CD4-positive, alpha-beta memory T cell (primary cell): ENCODE measurements at regions not wholly inside any gene's neighbourhood (a gene's known extent, or its start where the extent isn't known, plus 50 kb on each side); places are given as distances from the start of the nearest gene placed in this dataset.

Experiments used
- CTCF ChIA-PET: fragments of 350-600 bp; sonication (Branson Sonifier 250); formaldehyde crosslinking; loops from one replicate; lab custom pipeline; 2021; ENCODE audit warnings: inconsistent platforms; ENCODE audit not compliant: partially characterized antibody; lab: Charles Lee
- POLR2A ChIA-PET: fragments of 350-600 bp; sonication (Branson Sonifier 250); formaldehyde crosslinking; loops from one replicate; lab custom pipeline; 2021; ENCODE audit not compliant: partially characterized antibody; lab: Charles Lee
- DNase-seq, 5 donors: peaks; one replicate each; pipeline versions ENCODE4 v3.0.0 to v3.0.0-alpha.2; 2020 to 2022; ENCODE audit warnings: mixed read lengths in 1 of 5
- H3K27ac ChIP-seq: one replicate; pipeline ENCODE4 v1.7.0; 2013; ENCODE audit warnings: low read depth, low read length
- H3K27me3 ChIP-seq: 2 replicates; pipeline ENCODE4 v1.7.0; 2013; ENCODE audit warnings: mild to moderate bottlenecking, low read length, moderate library complexity; ENCODE audit not compliant: insufficient read depth
- H3K36me3 ChIP-seq: 2 replicates; pipeline ENCODE4 v1.7.0; 2013; ENCODE audit warnings: mild to moderate bottlenecking, low read length, moderate library complexity; ENCODE audit not compliant: insufficient read depth
- H3K4me1 ChIP-seq: 2 replicates; pipeline ENCODE4 v1.7.0; 2013; ENCODE audit warnings: mild to moderate bottlenecking, low read length, moderate library complexity; ENCODE audit not compliant: insufficient read depth
- H3K4me3 ChIP-seq, 2 donors: one replicate each; pipeline ENCODE4 v1.7.0; 2013; ENCODE audit warnings: low read length in 2 of 2, mild to moderate bottlenecking in 1 of 2
- H3K9me3 ChIP-seq, 2 donors: one replicate each; pipeline ENCODE4 v1.7.0; 2013; ENCODE audit warnings: low read length in 2 of 2, control low read depth in 1 of 2; ENCODE audit not compliant: control insufficient read depth in 1 of 2
- H3K27ac Mint-ChIP-seq, 7 donors: one replicate each; pipeline ENCODE4 v1.8.0; 2020 to 2021; ENCODE audit warnings: mixed read lengths in 7 of 7, mild to moderate bottlenecking in 6 of 7, inconsistent platforms in 3 of 7, moderate library complexity in 3 of 7
- H3K27me3 Mint-ChIP-seq, 2 donors: one replicate each; pipeline ENCODE4 v1.8.0; 2020 to 2021; ENCODE audit warnings: mixed read lengths in 2 of 2
- H3K36me3 Mint-ChIP-seq, 2 donors: one replicate each; pipeline ENCODE4 v1.8.0; 2020 to 2021; ENCODE audit warnings: mixed read lengths in 2 of 2, inconsistent platforms in 1 of 2, mild to moderate bottlenecking in 1 of 2
- H3K4me1 Mint-ChIP-seq, 4 donors: one replicate each; pipeline ENCODE4 v1.8.0; 2020 to 2021; ENCODE audit warnings: mixed read lengths in 4 of 4, mild to moderate bottlenecking in 1 of 4
- H3K4me3 Mint-ChIP-seq, 8 donors: one replicate each; pipeline ENCODE4 v1.8.0; 2020 to 2021; ENCODE audit warnings: mixed read lengths in 8 of 8, mild to moderate bottlenecking in 7 of 8, moderate library complexity in 6 of 8, inconsistent platforms in 3 of 8
- H3K9me3 Mint-ChIP-seq, 8 donors: one replicate each; pipeline ENCODE4 v1.8.0; 2020 to 2021; ENCODE audit warnings: mixed read lengths in 8 of 8, mild to moderate bottlenecking in 5 of 8, inconsistent platforms in 3 of 8, moderate library complexity in 1 of 8
- intact Hi-C: fragments of 100-400 bp; cut with micrococcal nuclease; formaldehyde crosslinking; loops from one replicate; pipeline ENCODE4 v1.15.1; 2023

DNA sequence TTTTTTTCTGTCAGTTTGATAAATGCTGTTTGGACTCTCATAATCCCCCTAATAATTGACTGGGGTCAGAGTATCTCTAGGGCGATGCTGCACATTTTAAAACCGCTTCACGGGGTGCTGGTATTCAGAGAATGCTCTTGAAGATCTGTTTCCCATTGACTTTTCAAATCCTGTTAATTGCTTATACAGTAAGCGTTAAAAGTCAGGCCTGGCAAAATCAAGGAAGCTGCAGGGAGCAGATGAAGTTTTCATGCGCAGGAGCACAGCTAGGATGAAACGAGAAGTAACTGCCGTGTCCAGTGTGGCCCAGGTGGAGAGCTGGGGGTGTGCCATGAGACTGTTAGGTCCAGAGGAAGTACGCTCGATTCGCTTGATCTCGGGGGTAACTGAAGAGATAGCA is 312.9 kb downstream of the TRIML1 start:
- H3K4me1 ChIP-seq = no peaks in the 10 kb centered on the region
- H3K27ac Mint-ChIP-seq = no peak overlapping the region
- H3K36me3 ChIP-seq = no peaks in the 10 kb centered on the region
- H3K36me3 Mint-ChIP-seq = no peaks in the 10 kb centered on the region
- no peak for DNase-seq
- H3K4me3 Mint-ChIP-seq = no peak overlapping the region
- ChIA-PET CTCF (no interaction called here), POLR2A (no interaction called here)
- peaks cover 0 to 2% of the 10 kb centered on the region in 2 donors for H3K9me3 ChIP-seq
- H3K27me3 Mint-ChIP-seq = no peaks in the 10 kb centered on the region
- H3K27ac ChIP-seq = no peak overlapping the region
- H3K4me3 ChIP-seq = no peak overlapping the region
- H3K27me3 ChIP-seq = no peaks in the 10 kb centered on the region
- intact Hi-C loops = no loop called here
- H3K4me1 Mint-ChIP-seq = no peaks in the 10 kb centered on the region
- peaks cover 0 to 13% (median 7%) of the 10 kb centered on the region in 8 donors for H3K9me3 Mint-ChIP-seq

DNA sequence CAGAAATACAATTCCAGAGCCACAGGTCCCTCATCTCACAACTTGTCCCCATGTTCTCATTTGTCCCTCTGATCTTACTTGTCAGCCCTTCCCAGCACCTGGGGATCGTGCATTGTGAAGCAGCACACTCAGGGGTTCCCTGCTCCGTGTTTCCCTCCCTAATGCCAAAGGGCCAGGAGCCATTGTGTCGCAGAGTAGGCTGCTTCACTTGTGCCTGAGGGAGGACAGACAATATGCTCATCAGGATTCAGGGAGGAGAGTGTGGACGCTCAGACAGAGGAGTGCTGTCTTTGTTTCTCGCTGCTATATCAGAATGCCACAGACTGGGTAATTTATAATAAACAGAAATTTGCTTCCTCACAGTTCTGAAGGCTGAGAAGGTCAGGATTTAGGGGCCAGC is 315.3 kb downstream of the TRIML1 start:
- ChIA-PET POLR2A (no interaction called here), CTCF (no interaction called here)
- H3K27ac ChIP-seq = no peak overlapping the region
- Mint-ChIP-seq H3K36me3 (no peaks in the 10 kb centered on the region), H3K9me3 (peaks cover 0 to 20% (median 10%) of the 10 kb centered on the region in 8 donors), H3K27ac (no peak overlapping the region), H3K27me3 (no peaks in the 10 kb centered on the region), H3K4me3 (peak overlapping the region in 1 of 8 donors; percentile 65), H3K4me1 (no peaks in the 10 kb centered on the region)
- intact Hi-C loops = no loop called here
- no peaks in the 10 kb centered on the region for H3K27me3 ChIP-seq
- H3K9me3 ChIP-seq = peaks cover 0 to 5% of the 10 kb centered on the region in 2 donors
- H3K4me1 ChIP-seq = no peaks in the 10 kb centered on the region
- H3K36me3 ChIP-seq = no peaks in the 10 kb centered on the region
- no peak for DNase-seq
- H3K4me3 ChIP-seq = no peak overlapping the region

DNA sequence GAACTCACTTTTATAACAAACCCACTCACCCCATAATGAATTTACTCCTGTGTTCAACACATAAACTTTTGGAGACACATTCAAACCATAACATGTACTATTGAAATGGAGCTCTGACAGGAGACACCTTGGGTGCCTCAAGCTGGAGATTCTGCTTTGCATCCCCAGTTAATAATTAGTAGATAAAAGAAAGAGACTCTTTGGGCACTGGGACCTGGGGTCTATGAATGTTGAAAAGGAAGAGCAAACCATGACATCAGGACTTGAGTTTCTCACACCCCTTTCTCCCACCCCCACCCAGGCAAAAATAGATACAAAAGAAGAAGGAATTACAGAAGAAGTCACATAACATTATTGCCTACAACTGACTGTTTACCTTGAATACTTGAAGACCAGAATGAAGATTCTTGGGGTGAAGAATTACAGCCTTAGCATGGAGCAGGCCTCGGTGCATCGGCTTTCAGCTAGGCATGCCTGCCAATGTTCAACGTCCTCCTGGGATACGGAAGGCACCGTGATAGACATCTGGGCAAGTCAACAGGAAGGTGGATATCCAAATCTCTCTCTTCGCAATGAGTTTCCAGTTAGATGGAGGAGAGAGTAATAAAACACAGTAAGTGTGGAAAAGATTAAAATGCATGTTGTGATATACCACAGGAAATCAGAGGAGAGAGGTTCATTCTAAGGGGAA is 316.0 kb downstream of the TRIML1 start:
- no peaks in the 10 kb centered on the region for H3K36me3 Mint-ChIP-seq
- ChIA-PET POLR2A (no interaction called here), CTCF (no interaction called here)
- no peak overlapping the region for H3K27ac ChIP-seq
- intact Hi-C loops = no loop called here
- no peak for DNase-seq
- H3K4me1 Mint-ChIP-seq = no peaks in the 10 kb centered on the region
- no peak overlapping the region for H3K27ac Mint-ChIP-seq
- no peaks in the 10 kb centered on the region for H3K27me3 Mint-ChIP-seq
- H3K4me3 Mint-ChIP-seq = no peak overlapping the region
- H3K36me3 ChIP-seq = no peaks in the 10 kb centered on the region
- peaks cover 0 to 23% (median 12%) of the 10 kb centered on the region in 8 donors for H3K9me3 Mint-ChIP-seq
- no peak overlapping the region for H3K4me3 ChIP-seq
- no peaks in the 10 kb centered on the region for H3K27me3 ChIP-seq
- H3K9me3 ChIP-seq = peaks cover 0 to 5% of the 10 kb centered on the region in 2 donors
- no peaks in the 10 kb centered on the region for H3K4me1 ChIP-seq

DNA sequence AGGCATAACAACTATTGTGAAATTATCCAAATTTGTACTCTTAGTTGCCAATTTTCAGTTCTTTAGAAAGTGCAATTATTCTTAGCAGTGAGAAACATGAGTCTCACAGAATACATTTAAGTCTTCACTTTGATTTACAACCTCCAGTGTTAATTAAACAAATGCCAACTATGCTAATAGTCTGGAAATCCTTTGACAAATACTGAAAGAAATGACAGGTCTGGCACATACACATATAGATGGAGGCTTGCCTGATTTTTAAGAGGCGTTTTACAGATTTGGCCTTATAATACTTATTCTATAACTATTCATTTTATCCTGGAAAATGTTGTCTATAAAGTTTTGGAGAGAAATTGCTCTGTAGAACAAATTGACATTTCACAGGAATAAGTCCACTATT is 320.1 kb downstream of the TRIML1 start:
- POLR2A ChIA-PET = no interaction called here
- Histone ChIP-seq H3K27ac (no peak overlapping the region), H3K4me3 (no peak overlapping the region), H3K4me1 (no peaks in the 10 kb centered on the region), H3K36me3 (no peaks in the 10 kb centered on the region), H3K27me3 (no peaks in the 10 kb centered on the region), H3K9me3 (peaks cover 0 to 5% of the 10 kb centered on the region in 2 donors)
- Mint-ChIP-seq H3K9me3 (peaks cover 0 to 32% (median 17%) of the 10 kb centered on the region in 8 donors), H3K4me1 (no peaks in the 10 kb centered on the region), H3K36me3 (no peaks in the 10 kb centered on the region), H3K4me3 (no peak overlapping the region), H3K27ac (no peak overlapping the region), H3K27me3 (no peaks in the 10 kb centered on the region)
- DNase-seq = no peak
- intact Hi-C loops = no loop called here
- CTCF ChIA-PET = no interaction called here

DNA sequence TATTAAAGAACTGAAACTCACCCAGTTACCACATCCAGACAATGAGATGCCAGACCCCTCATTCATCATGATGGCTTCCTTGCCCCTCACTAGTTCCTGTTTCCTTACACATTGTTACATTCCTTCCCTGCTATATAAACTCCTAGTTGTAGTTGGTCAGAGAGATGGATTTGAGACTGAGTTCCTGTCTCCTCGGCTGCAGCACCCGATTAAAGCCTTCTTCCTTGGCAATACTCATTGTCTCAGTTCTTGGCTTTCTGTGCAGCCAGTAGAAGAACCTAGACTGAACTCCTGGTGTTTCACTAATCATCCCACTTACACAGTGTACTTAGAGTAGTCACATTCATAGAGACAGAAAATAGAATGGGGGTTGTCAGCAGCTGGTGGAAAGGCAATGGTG is 324.7 kb downstream of the TRIML1 start:
- no peaks in the 10 kb centered on the region for H3K36me3 ChIP-seq
- H3K4me3 Mint-ChIP-seq = no peak overlapping the region
- no peaks in the 10 kb centered on the region for H3K27me3 ChIP-seq
- intact Hi-C loops = no loop called here
- no peaks in the 10 kb centered on the region for H3K4me1 Mint-ChIP-seq
- no peak overlapping the region for H3K27ac Mint-ChIP-seq
- H3K9me3 ChIP-seq = no peaks in the 10 kb centered on the region
- peaks cover 0 to 17% (median 6%) of the 10 kb centered on the region in 8 donors for H3K9me3 Mint-ChIP-seq
- H3K36me3 Mint-ChIP-seq = no peaks in the 10 kb centered on the region
- no peak overlapping the region for H3K4me3 ChIP-seq
- CTCF ChIA-PET = no interaction called here
- POLR2A ChIA-PET = no interaction called here
- H3K27ac ChIP-seq = no peak overlapping the region
- DNase-seq = no peak
- no peaks in the 10 kb centered on the region for H3K4me1 ChIP-seq
- no peaks in the 10 kb centered on the region for H3K27me3 Mint-ChIP-seq

DNA sequence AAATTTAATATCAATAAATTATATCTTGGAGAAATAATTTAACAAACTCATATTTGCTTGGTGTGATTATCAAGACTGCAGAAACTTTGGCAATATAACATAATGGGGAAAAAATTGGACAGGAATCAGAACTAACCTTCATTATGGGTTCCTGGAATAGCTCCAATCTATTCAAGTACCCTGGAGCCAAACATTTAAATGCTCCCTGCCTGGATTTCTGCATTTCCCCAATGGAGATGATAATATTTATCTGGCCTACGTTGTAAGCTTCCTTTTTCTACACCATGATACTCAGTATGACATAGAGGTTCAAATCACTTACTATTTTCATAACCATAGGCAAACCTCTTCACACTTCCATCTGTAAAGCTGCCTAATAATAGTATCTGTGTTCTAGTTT is 326.8 kb downstream of the TRIML1 start:
- H3K36me3 Mint-ChIP-seq = no peaks in the 10 kb centered on the region
- POLR2A ChIA-PET = no interaction called here
- H3K4me1 Mint-ChIP-seq = no peaks in the 10 kb centered on the region
- intact Hi-C loops = no loop called here
- CTCF ChIA-PET = no interaction called here
- Histone ChIP-seq H3K9me3 (no peaks in the 10 kb centered on the region), H3K36me3 (no peaks in the 10 kb centered on the region), H3K27me3 (no peaks in the 10 kb centered on the region), H3K27ac (no peak overlapping the region), H3K4me3 (no peak overlapping the region), H3K4me1 (no peaks in the 10 kb centered on the region)
- H3K9me3 Mint-ChIP-seq = peaks cover 0 to 9% (median 5%) of the 10 kb centered on the region in 8 donors
- no peaks in the 10 kb centered on the region for H3K27me3 Mint-ChIP-seq
- H3K27ac Mint-ChIP-seq = no peak overlapping the region
- no peak overlapping the region for H3K4me3 Mint-ChIP-seq
- DNase-seq = no peak

DNA sequence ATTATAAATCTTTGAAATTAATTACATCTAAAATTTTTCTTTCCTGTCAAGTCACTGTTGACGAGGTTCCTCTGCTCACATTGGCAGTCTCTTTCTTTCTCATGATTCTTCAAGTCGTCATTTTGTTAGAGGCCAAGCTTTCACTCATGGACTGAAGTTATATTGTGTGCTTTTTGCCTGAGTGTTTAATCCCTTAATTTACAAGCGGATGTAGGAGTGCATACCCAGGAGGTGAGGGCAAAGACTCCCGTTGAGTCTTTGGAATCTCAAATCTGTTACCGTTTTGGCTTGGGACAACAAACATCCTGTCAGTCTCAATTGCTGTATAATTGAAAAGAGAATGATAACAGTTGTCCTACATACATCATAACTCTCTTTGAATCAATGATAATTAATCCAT is 345.0 kb downstream of the TRIML1 start:
- no peaks in the 10 kb centered on the region for H3K9me3 ChIP-seq
- Mint-ChIP-seq H3K36me3 (no peaks in the 10 kb centered on the region), H3K4me1 (no peaks in the 10 kb centered on the region), H3K4me3 (no peak overlapping the region), H3K27ac (no peak overlapping the region), H3K9me3 (peaks cover 0 to 21% (median 13%) of the 10 kb centered on the region in 8 donors), H3K27me3 (no peaks in the 10 kb centered on the region)
- H3K36me3 ChIP-seq = no peaks in the 10 kb centered on the region
- H3K4me1 ChIP-seq = no peaks in the 10 kb centered on the region
- CTCF ChIA-PET = no interaction called here
- H3K27me3 ChIP-seq = no peaks in the 10 kb centered on the region
- no peak overlapping the region for H3K27ac ChIP-seq
- POLR2A ChIA-PET = no interaction called here
- no peak for DNase-seq
- intact Hi-C loops = no loop called here
- no peak overlapping the region for H3K4me3 ChIP-seq
